ENCODE measurements at regions not wholly inside any gene's neighbourhood (a gene's known extent, or its start where the extent isn't known, plus 50 kb on each side); places are given as distances from the start of the nearest gene placed in this dataset.

- TF ChIP-seq CTCF (IDR thresholded peaks at IDR 0.05) (no peak), EZH2 (IDR thresholded peaks at IDR 0.05; ENCODE audit: borderline replicate concordance, insufficient read depth, low read depth, low read length, poor library complexity, severe bottlenecking) (no peak)
These were observed 342.0 kb upstream of the ACTBL2 start for GRCh38 chr5:57824623-57825022.
